H1 (cell line): ENCODE measurements at regions not wholly inside any gene's neighbourhood (a gene's known extent, or its start where the extent isn't known, plus 50 kb on each side); places are given as distances from the start of the nearest gene placed in this dataset.

Experiments
- CTCF ChIA-PET: fragments of 300-600 bp; sonication (Branson Sonifier 250); formaldehyde crosslinking; loops from one replicate; lab custom pipeline; 2021; ENCODE audit not compliant: partially characterized antibody; lab: Charles Lee
- POLR2A ChIA-PET: fragments of 300-600 bp; sonication (Branson Sonifier 250); formaldehyde crosslinking; loops from one replicate; lab custom pipeline; 2021; ENCODE audit warnings: inconsistent platforms; ENCODE audit not compliant: partially characterized antibody; lab: Charles Lee
- DNase-seq, 2 experiments: peaks; one replicate each; pipeline versions ENCODE4 v3.0.0 to v3.0.0-alpha.2; 2010 to 2022; ENCODE audit warnings: low spot score in 2 of 2, low read depth in 1 of 2, mixed read lengths in 1 of 2
- FAIRE-seq: peaks from 2 replicates; lab custom pipeline; 2011; peaks lifted over from hg19 to GRCh38; lab: Jason Lieb, UNC
- H2AFZ ChIP-seq: 2 replicates; pipeline ENCODE4 v1.8.1; 2012; ENCODE audit warnings: low read length, inconsistent platforms
- H2AK5ac ChIP-seq: 2 replicates; pipeline ENCODE4 v1.6.1; 2013; ENCODE audit warnings: low read depth, low read length
- H2BK120ac ChIP-seq: replicated peaks from 2 replicates; pipeline ENCODE3; 2013; ENCODE audit warnings: low read depth, low read length, inconsistent platforms
- H2BK12ac ChIP-seq: 2 replicates; pipeline ENCODE4 v1.6.1; 2013; ENCODE audit warnings: low read depth, low read length
- H2BK15ac ChIP-seq: 2 replicates; pipeline ENCODE4 v1.6.1; 2013; ENCODE audit warnings: low read length
- H2BK20ac ChIP-seq: 2 replicates; pipeline ENCODE4 v1.6.1; 2013; ENCODE audit warnings: low read length
- H2BK5ac ChIP-seq: 2 replicates; pipeline ENCODE4 v1.6.1; 2013; ENCODE audit warnings: low read depth, low read length
- H3K14ac ChIP-seq: 2 replicates; pipeline ENCODE4 v1.6.1; 2013; ENCODE audit warnings: inconsistent platforms; ENCODE audit not compliant: insufficient read length
- H3K18ac ChIP-seq: 2 replicates; pipeline ENCODE4 v1.6.1; 2013; ENCODE audit warnings: low read length; ENCODE audit errors: extremely low read depth
- H3K23ac ChIP-seq: 2 replicates; pipeline ENCODE4 v1.6.1; 2013; ENCODE audit warnings: inconsistent platforms; ENCODE audit not compliant: insufficient read length
- H3K23me2 ChIP-seq: 2 replicates; pipeline ENCODE4 v1.6.1; 2013; ENCODE audit warnings: low read depth, low read length
- H3K27ac ChIP-seq: 2 replicates; pipeline ENCODE4 v1.6.1; 2011; ENCODE audit warnings: low read depth, low read length, inconsistent platforms
- H3K27me3 ChIP-seq, 4 experiments: replicated peaks in 1 of 4; 1 replicate in 1 of 4; 2 replicates in 3 of 4; pipeline versions ENCODE4 v1.6.1 to v1.8.1; 2011 to 2013; ENCODE audit warnings: low read length in 3 of 4, mild to moderate bottlenecking in 3 of 4, inconsistent platforms in 2 of 4, mixed read lengths in 2 of 4, moderate library complexity in 1 of 4; ENCODE audit not compliant: control insufficient read depth in 3 of 4, insufficient read depth in 3 of 4; ENCODE audit errors: extremely low read depth in 1 of 4
- H3K36me3 ChIP-seq, 4 experiments: 2 replicates each; pipeline versions ENCODE4 v1.6.1 to v1.8.1; 2011 to 2013; ENCODE audit warnings: mild to moderate bottlenecking in 4 of 4, low read length in 3 of 4, moderate library complexity in 2 of 4, control low read depth in 1 of 4, inconsistent platforms in 1 of 4; ENCODE audit not compliant: insufficient read depth in 4 of 4, control insufficient read depth in 2 of 4
- H3K4ac ChIP-seq: replicated peaks from 2 replicates; pipeline ENCODE3; 2013; ENCODE audit warnings: low read length, low read depth, mixed read lengths, inconsistent platforms; ENCODE audit not compliant: insufficient read length
- H3K4me1 ChIP-seq, 4 experiments: replicated peaks in 1 of 4; 1 replicate in 1 of 4; 2 replicates in 3 of 4; pipeline versions ENCODE4 v1.6.1 to v1.8.1; 2011 to 2013; ENCODE audit warnings: low read length in 3 of 4, inconsistent platforms in 2 of 4, mixed read lengths in 1 of 4; ENCODE audit not compliant: insufficient read depth in 4 of 4, control insufficient read depth in 3 of 4
- H3K4me2 ChIP-seq, 2 experiments: 2 replicates each; pipeline versions ENCODE4 v1.6.1 to v1.8.1; 2011 to 2013; ENCODE audit warnings: low read depth in 2 of 2, low read length in 2 of 2, control low read depth in 1 of 2, inconsistent platforms in 1 of 2, mild to moderate bottlenecking in 1 of 2; ENCODE audit not compliant: insufficient read depth in 1 of 2
- H3K4me3 ChIP-seq, 4 experiments: fragments of 200-600, 300-600 bp in 1 of 4; sonication (generic), shearing (Covaris generic), sonication (Bioruptor Twin) in 1 of 4; 2 replicates each; pipeline versions ENCODE4 v1.5.1 to v1.8.1; 2011 to 2016; ENCODE audit warnings: low read length in 4 of 4, low read depth in 3 of 4, control low read depth in 2 of 4, inconsistent platforms in 2 of 4, mild to moderate bottlenecking in 2 of 4, mixed read lengths in 1 of 4, moderate library complexity in 1 of 4; ENCODE audit not compliant: insufficient read depth in 2 of 4; ENCODE audit errors: extremely low read depth in 1 of 4
- H3K56ac ChIP-seq: replicated peaks from 2 replicates; pipeline ENCODE3; 2013; ENCODE audit warnings: low read depth, mild to moderate bottlenecking, mixed read lengths, low read length, inconsistent platforms; ENCODE audit not compliant: insufficient read length
- H3K79me1 ChIP-seq: 2 replicates; pipeline ENCODE4 v1.6.1; 2013; ENCODE audit warnings: low read depth, low read length, control low read depth
- H3K79me2 ChIP-seq, 2 experiments: 2 replicates each; pipeline versions ENCODE4 v1.6.1 to v1.8.1; 2012 to 2013; ENCODE audit warnings: low read length in 2 of 2, mild to moderate bottlenecking in 2 of 2, inconsistent platforms in 1 of 2; ENCODE audit not compliant: insufficient read depth in 2 of 2, control insufficient read depth in 1 of 2
- H3K9ac ChIP-seq, 4 experiments: replicated peaks in 1 of 4; 1 replicate in 1 of 4; 2 replicates in 3 of 4; pipeline versions ENCODE4 v1.6.1 to v1.8.1; 2011 to 2013; ENCODE audit warnings: low read depth in 3 of 4, low read length in 3 of 4, control low read depth in 2 of 4, mild to moderate bottlenecking in 2 of 4, moderate library complexity in 2 of 4, inconsistent platforms in 1 of 4; ENCODE audit errors: extremely low read depth in 1 of 4
- H3K9me3 ChIP-seq, 2 experiments: 2 replicates each; pipeline versions ENCODE4 v1.6.1 to v1.8.1; 2012 to 2013; ENCODE audit warnings: mild to moderate bottlenecking in 2 of 2, moderate library complexity in 2 of 2, control low read depth in 1 of 2, inconsistent platforms in 1 of 2, low read depth in 1 of 2, low read length in 1 of 2, mixed read lengths in 1 of 2; ENCODE audit not compliant: insufficient read depth in 2 of 2
- H4K20me1 ChIP-seq, 2 experiments: replicated peaks in 1 of 2; 2 replicates each; pipeline versions ENCODE3 to v1.8.1; 2011 to 2013; ENCODE audit warnings: inconsistent platforms in 2 of 2, low read length in 2 of 2, mild to moderate bottlenecking in 1 of 2; ENCODE audit not compliant: insufficient read depth in 2 of 2, control insufficient read depth in 1 of 2
- H4K5ac ChIP-seq: 2 replicates; pipeline ENCODE4 v1.6.1; 2013; ENCODE audit warnings: low read length, low read depth, mixed read lengths, inconsistent platforms; ENCODE audit not compliant: insufficient read length
- H4K8ac ChIP-seq: 2 replicates; pipeline ENCODE4 v1.8.0; 2013; ENCODE audit warnings: mild to moderate bottlenecking, moderate library complexity, low read length, inconsistent platforms; ENCODE audit not compliant: insufficient read depth; ENCODE audit errors: extremely low read depth
- H4K91ac ChIP-seq: replicated peaks from 2 replicates; pipeline ENCODE3; 2013; ENCODE audit warnings: low read length, mixed read lengths, inconsistent platforms; ENCODE audit not compliant: insufficient read length
- CBX5 ChIP-seq: fragments of 300-800, 300-1000 bp; sonication (generic); IDR thresholded peaks from 2 replicates; pipeline ENCODE4 v1.7.1; 2016; ENCODE audit warnings: antibody characterized with exemption, low read length, low read depth
- EGR1 ChIP-seq: IDR thresholded peaks from 2 replicates; pipeline ENCODE4 v1.6.1; 2011; ENCODE audit warnings: low read depth, low read length, borderline replicate concordance
- GABPA ChIP-seq: IDR thresholded peaks from 2 replicates; pipeline ENCODE4 v1.6.1; 2011; ENCODE audit warnings: mild to moderate bottlenecking, low read length, moderate library complexity, borderline replicate concordance; ENCODE audit not compliant: insufficient read depth
- GTF2F1 ChIP-seq: IDR thresholded peaks from 2 replicates; pipeline ENCODE4 v1.6.1; 2012; ENCODE audit warnings: low read depth, low read length, improper control_type of control experiment, borderline replicate concordance
- KDM4A ChIP-seq: IDR thresholded peaks from one replicate; pipeline ENCODE4 v1.7.1; 2012; ENCODE audit warnings: low read depth, mild to moderate bottlenecking, moderate library complexity, low read length, inconsistent platforms; ENCODE audit not compliant: severe bottlenecking
- KDM5A ChIP-seq: fragments of 200-600 bp; IDR thresholded peaks from 2 replicates; pipeline ENCODE4 v1.7.1; 2012; ENCODE audit warnings: mild to moderate bottlenecking, low read length, inconsistent platforms, mixed read lengths
- POLR2AphosphoS5 ChIP-seq: IDR thresholded peaks from 2 replicates; pipeline ENCODE4 v1.6.1; 2011; ENCODE audit warnings: low read depth, low read length
- RBBP5 ChIP-seq: IDR thresholded peaks from 2 replicates; pipeline ENCODE4 v1.7.1; 2012; ENCODE audit warnings: low read depth, mild to moderate bottlenecking, inconsistent platforms, low read length, moderate library complexity, borderline replicate concordance
- RNF2 ChIP-seq: fragments of 200-900, 300-1000 bp; sonication (generic); IDR thresholded peaks from 2 replicates; pipeline ENCODE4 v1.7.1; 2016; ENCODE audit warnings: borderline replicate concordance, low read depth, mild to moderate bottlenecking, antibody characterized with exemption, low read length; ENCODE audit not compliant: poor library complexity, severe bottlenecking; ENCODE audit errors: missing control alignments
- SIRT6 ChIP-seq: IDR thresholded peaks from one replicate; pipeline ENCODE4 v1.7.1; 2012; ENCODE audit warnings: low read length, inconsistent platforms
- SRF ChIP-seq: IDR thresholded peaks from 2 replicates; pipeline ENCODE4 v1.6.1; 2011; ENCODE audit warnings: mild to moderate bottlenecking, low read depth, low read length, moderate library complexity
- TAF1 ChIP-seq: IDR thresholded peaks from 2 replicates; pipeline ENCODE4 v1.6.1; 2011; ENCODE audit warnings: mild to moderate bottlenecking, low read depth, low read length
- TAF7 ChIP-seq: optimal IDR thresholded peaks from 2 replicates; pipeline ENCODE3; 2011; ENCODE audit warnings: low read depth, mild to moderate bottlenecking, inconsistent platforms, low read length, moderate library complexity, borderline replicate concordance
- USF2 ChIP-seq: IDR thresholded peaks from 2 replicates; pipeline ENCODE4 v1.6.1; 2011; ENCODE audit warnings: low read length, improper control_type of control experiment
- WGBS, 2 experiments: shearing (Covaris generic) in 1 of 2; methylation state at CpG; one replicate each; pipeline versions ENCODE4 v1.1.6 to v1.1.7; 2013 to 2015; ENCODE audit warnings: low lambda C conversion rate in 2 of 2, mixed read lengths in 2 of 2, inconsistent platforms in 1 of 2, low coverage in 1 of 2, missing lambda C conversion rate in 1 of 2; ENCODE audit not compliant: insufficient replicate concordance in 2 of 2, insufficient coverage in 1 of 2, insufficient read length in 1 of 2; ENCODE audit errors: extremely low coverage in 1 of 2, missing lambda C conversion rate in 1 of 2; 5-methylcytosine and 5-hydroxymethylcytosine counted together

- Histone ChIP-seq H3K79me1 (no peaks in the 10 kb centered on the region), H3K18ac (no peak overlapping the region), H2AK5ac (no peak overlapping the region), H2BK120ac (no peak overlapping the region), H3K56ac (no peak overlapping the region), H3K9ac (no peak overlapping the region), H2BK15ac (no peak overlapping the region), H3K36me3 (no peaks in the 10 kb centered on the region), H3K4ac (no peak overlapping the region), H4K20me1 (no peaks in the 10 kb centered on the region), H3K23me2 (no peaks in the 10 kb centered on the region), H3K27ac (no peak overlapping the region), H3K14ac (no peak overlapping the region), H2BK5ac (no peak overlapping the region), H3K23ac (no peak overlapping the region), H3K9me3 (no peaks in the 10 kb centered on the region), H2AFZ (no peak overlapping the region), H4K8ac (no peak overlapping the region), H3K4me3 (no peak overlapping the region), H3K27me3 (no peaks in the 10 kb centered on the region), H3K4me2 (no peak overlapping the region), H4K5ac (no peak overlapping the region), H3K79me2 (no peaks in the 10 kb centered on the region), H4K91ac (no peak overlapping the region), H2BK20ac (no peak overlapping the region), H3K4me1 (peaks cover 0 to 3% (median 0%) of the 10 kb centered on the region in 4 experiments; a peak in 2 of 7 replicates), H2BK12ac (no peak overlapping the region)
- DNase-seq = no peak
- WGBS, 2 experiments = 94% methylated on average over 6 of the region's 6 CpGs; no CpG with 5 or more reads in 1 of the 2 experiments
- POLR2A ChIA-PET = no interaction called here
- no peak for FAIRE-seq
- CTCF ChIA-PET = interaction anchor here (0.6 to 2.4 kb wide), 10 partner anchors 10 to 247 kb away, joined by 3 to 9 read pairs (median 4); no protein-coding TSS in a partner anchor
- TF ChIP-seq SIRT6 (no peak), SRF (no peak), KDM5A (no peak), KDM4A (no peak), POLR2AphosphoS5 (no peak), TAF7 (no peak), EGR1 (no peak), GTF2F1 (no peak), RBBP5 (no peak), TAF1 (no peak), CBX5 (no peak), RNF2 (no peak), USF2 (no peak), GABPA (no peak)
Measured at GRCh38 chr14:94680862-94681288, 68.7 kb downstream of the SERPINA3 start.
